GM23338 (cell line): ENCODE measurements at regions not wholly inside any gene's neighbourhood (a gene's known extent, or its start where the extent isn't known, plus 50 kb on each side); places are given as distances from the start of the nearest gene placed in this dataset.

Experiments
- ATAC-seq: fragments of 200-7000 bp; cut with Tn5 transposase; 3 replicates; pipeline ENCODE4 v1.9.1; 2020
- DNase-seq: peaks from one replicate; pipeline ENCODE4 v3.0.0-alpha.2; 2015; ENCODE audit warnings: low spot score
- H2AFZ ChIP-seq: fragments of 200-600 bp; sonication (generic); 2 replicates; pipeline ENCODE4 v1.8.0; 2016; ENCODE audit warnings: antibody characterized with exemption, mild to moderate bottlenecking, moderate library complexity
- H3F3A ChIP-seq: fragments of 200-600 bp; sonication (generic); replicated peaks from 2 replicates; pipeline ENCODE4 v1.8.0; 2017; ENCODE audit warnings: antibody characterized with exemption, mixed run types, low read depth
- H3K27ac ChIP-seq: fragments of 200-600 bp; sonication (generic); 2 replicates; pipeline ENCODE4 v1.6.1; 2016; ENCODE audit warnings: low read depth
- H3K27me3 ChIP-seq: fragments of 200-600 bp; sonication (generic); 2 replicates; pipeline ENCODE4 v1.8.0; 2016; ENCODE audit warnings: mild to moderate bottlenecking, mixed run types, moderate library complexity; ENCODE audit not compliant: insufficient read depth
- H3K36me3 ChIP-seq: fragments of 200-600 bp; sonication (generic); 2 replicates; pipeline ENCODE4 v1.8.0; 2016; ENCODE audit warnings: mild to moderate bottlenecking; ENCODE audit not compliant: insufficient read depth
- H3K4me1 ChIP-seq: fragments of 200-600 bp; sonication (generic); 2 replicates; pipeline ENCODE4 v1.8.0; 2016; ENCODE audit warnings: mild to moderate bottlenecking, moderate library complexity; ENCODE audit not compliant: insufficient read depth
- H3K4me2 ChIP-seq: fragments of 200-600 bp; sonication (generic); 2 replicates; pipeline ENCODE4 v1.7.1; 2017; ENCODE audit warnings: mixed run types
- H3K4me3 ChIP-seq: fragments of 200-600 bp; sonication (generic); 2 replicates; pipeline ENCODE4 v1.6.1; 2016; ENCODE audit warnings: mixed run types
- H3K79me2 ChIP-seq: fragments of 200-600 bp; sonication (generic); replicated peaks from 2 replicates; pipeline ENCODE4 v1.8.0; 2017; ENCODE audit warnings: mild to moderate bottlenecking; ENCODE audit not compliant: insufficient read depth
- H3K9me2 ChIP-seq: fragments of 200-600 bp; sonication (generic); 2 replicates; pipeline ENCODE4 v1.8.0; 2017; ENCODE audit not compliant: insufficient read depth
- H4K20me1 ChIP-seq: fragments of 200-600 bp; sonication (generic); replicated peaks from 2 replicates; pipeline ENCODE4 v1.8.0; 2017; ENCODE audit warnings: mild to moderate bottlenecking; ENCODE audit not compliant: insufficient read depth
- H3K27ac Mint-ChIP-seq: 2 replicates; pipeline ENCODE4 v1.8.0; 2020; ENCODE audit warnings: inconsistent platforms, mild to moderate bottlenecking, moderate library complexity, mixed read lengths
- H3K27me3 Mint-ChIP-seq: 3 replicates; pipeline ENCODE4 v1.8.0; 2022; ENCODE audit warnings: low read depth, mild to moderate bottlenecking, moderate library complexity, mixed read lengths, inconsistent platforms; ENCODE audit not compliant: insufficient read depth, poor library complexity
- H3K36me3 Mint-ChIP-seq: 3 replicates; pipeline ENCODE4 v1.8.0; 2021; ENCODE audit warnings: low read depth, mild to moderate bottlenecking, inconsistent platforms, moderate library complexity, mixed read lengths
- H3K4me1 Mint-ChIP-seq: 3 replicates; pipeline ENCODE4 v1.8.0; 2020; ENCODE audit warnings: mild to moderate bottlenecking, inconsistent platforms, mixed read lengths
- H3K4me3 Mint-ChIP-seq: 3 replicates; pipeline ENCODE4 v1.8.0; 2021; ENCODE audit warnings: moderate library complexity, mild to moderate bottlenecking, inconsistent platforms, mixed read lengths
- H3K9me3 Mint-ChIP-seq: 3 replicates; pipeline ENCODE4 v1.8.0; 2020; ENCODE audit warnings: moderate library complexity, mild to moderate bottlenecking, inconsistent platforms, mixed read lengths
- CREB1 ChIP-seq: fragments of 250-450 bp; sonication (Bioruptor Pico); IDR thresholded peaks from 2 replicates; pipeline ENCODE4 v1.5.0; 2020; ENCODE audit warnings: low read depth, mild to moderate bottlenecking, moderate library complexity
- CTCF ChIP-seq, 2 experiments: fragments of 200-600 bp in 1 of 2; sonication (generic) in 1 of 2; conservative IDR thresholded peaks; 2 replicates each; pipeline versions ENCODE4 v1.5.1 to v1.6.1; 2016 to 2017; ENCODE audit warnings: antibody characterized with exemption in 2 of 2, low read depth in 2 of 2, mild to moderate bottlenecking in 2 of 2, moderate library complexity in 1 of 2
- EZH2 ChIP-seq: fragments of 200-600 bp; sonication (generic); IDR thresholded peaks from one replicate; pipeline ENCODE4 v1.8.0; 2017; ENCODE audit warnings: antibody characterized with exemption, mild to moderate bottlenecking, low read depth; ENCODE audit not compliant: unreplicated experiment
- EZH2phosphoT487 ChIP-seq: fragments of 200-600 bp; sonication (generic); IDR thresholded peaks from one replicate; pipeline ENCODE4 v1.8.1; 2018; ENCODE audit warnings: antibody characterized with exemption; ENCODE audit not compliant: unreplicated experiment
- JUNB ChIP-seq: IDR thresholded peaks from one replicate; pipeline ENCODE4 v1.6.1; 2016; ENCODE audit warnings: antibody characterized with exemption; ENCODE audit not compliant: unreplicated experiment
- NANOG ChIP-seq: IDR thresholded peaks from 2 replicates; pipeline ENCODE4 v1.6.1; 2016; ENCODE audit warnings: antibody characterized with exemption, borderline replicate concordance
- POLR2AphosphoS5 ChIP-seq: IDR thresholded peaks from 2 replicates; pipeline ENCODE4 v1.6.1; 2016; ENCODE audit warnings: antibody characterized with exemption, low read depth
- STAT1 ChIP-seq: IDR thresholded peaks from one replicate; pipeline ENCODE4 v1.6.1; 2016; ENCODE audit warnings: antibody characterized with exemption; ENCODE audit not compliant: unreplicated experiment
- ZNF114 ChIP-seq: fragments of 250-450 bp; sonication (Bioruptor Pico); IDR thresholded peaks from 2 replicates; pipeline ENCODE4 v1.5.0; 2020; ENCODE audit warnings: mild to moderate bottlenecking, moderate library complexity
- ZNF331 ChIP-seq: fragments of 250-450 bp; sonication (Bioruptor Pico); IDR thresholded peaks from 2 replicates; pipeline ENCODE4 v1.5.0; 2020; ENCODE audit warnings: low read depth, mild to moderate bottlenecking, moderate library complexity
- ZNF462 ChIP-seq: fragments of 250-450 bp; sonication (Bioruptor Pico); IDR thresholded peaks from 2 replicates; pipeline ENCODE4 v1.5.0; 2020; ENCODE audit warnings: mild to moderate bottlenecking, moderate library complexity
- TF ChIP-seq, protein P1 (sequence below): IDR thresholded peaks from one replicate; pipeline ENCODE4 v1.6.1; 2018; ENCODE audit warnings: antibody characterized with exemption; ENCODE audit not compliant: unreplicated experiment

DNA sequence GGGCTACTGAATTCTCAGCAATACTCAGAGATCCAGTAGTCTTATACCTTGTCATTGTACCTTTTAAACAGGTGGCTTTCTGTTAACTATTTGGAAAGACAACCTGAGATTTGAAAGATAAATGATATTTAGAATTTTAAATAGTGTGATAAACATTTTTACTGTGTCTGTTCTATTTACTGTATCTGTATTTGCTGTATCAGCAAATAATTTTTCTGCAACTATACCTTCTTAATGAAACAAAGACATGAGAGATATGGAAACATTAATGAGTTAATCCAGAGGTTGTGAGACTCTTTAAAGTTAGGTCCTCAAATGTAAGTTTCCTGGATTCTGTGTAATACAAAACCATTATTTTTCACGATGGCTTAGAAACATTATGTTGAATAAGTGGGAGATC, 249.6 kb downstream of the CCDC59 start:
- Histone ChIP-seq H3F3A (no peaks in the 10 kb centered on the region), H3K79me2 (no peaks in the 10 kb centered on the region), H3K36me3 (no peaks in the 10 kb centered on the region), H2AFZ (peak overlapping the region; percentile 78; the same call in 1 of the 2 replicates), H4K20me1 (no peaks in the 10 kb centered on the region), H3K4me2 (no peak overlapping the region), H3K4me3 (no peak overlapping the region), H3K27me3 (no peaks in the 10 kb centered on the region), H3K4me1 (no peaks in the 10 kb centered on the region), H3K27ac (no peak overlapping the region), H3K9me2 (no peaks in the 10 kb centered on the region)
- no peak overlapping the region for H3K27ac Mint-ChIP-seq
- H3K4me1 Mint-ChIP-seq = no peaks in the 10 kb centered on the region
- ATAC-seq (no peak), DNase-seq (no peak)
- H3K9me3 Mint-ChIP-seq = no peaks in the 10 kb centered on the region
- TF ChIP-seq JUNB = no peak
- H3K4me3 Mint-ChIP-seq = no peak overlapping the region
- H3K27me3 Mint-ChIP-seq = no peaks in the 10 kb centered on the region
- H3K36me3 Mint-ChIP-seq = no peaks in the 10 kb centered on the region

DNA sequence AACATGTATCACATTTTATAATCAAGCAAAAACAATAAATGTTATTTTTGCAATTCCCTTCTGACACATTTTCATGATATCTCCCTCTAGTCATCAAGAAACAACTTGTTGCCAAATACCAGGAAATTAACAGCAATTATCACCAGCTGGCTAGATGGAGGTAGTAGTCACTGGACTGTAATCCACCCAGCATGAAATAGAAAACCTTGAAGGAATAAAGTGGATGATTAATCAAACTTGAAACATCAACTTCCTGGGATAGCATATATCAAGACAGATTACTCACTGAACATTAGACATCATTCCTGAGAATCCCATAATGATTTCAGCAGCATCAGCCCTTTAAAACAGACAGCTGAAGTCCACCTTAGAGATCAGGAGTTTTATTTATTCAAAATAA, 259.0 kb downstream of the CCDC59 start:
- no peaks in the 10 kb centered on the region; the same call in 2 of the 3 replicates for H3K9me3 Mint-ChIP-seq
- H3K4me3 Mint-ChIP-seq = no peak overlapping the region
- Histone ChIP-seq H3K4me3 (no peak overlapping the region), H3K9me2 (0 out of 2 replicates have a peak, but pooled peaks cover 6% of the 10 kb centered on the region), H3K27me3 (no peaks in the 10 kb centered on the region), H4K20me1 (no peaks in the 10 kb centered on the region), H3K27ac (no peak overlapping the region), H3K36me3 (no peaks in the 10 kb centered on the region), H3K4me2 (no peak overlapping the region), H3K79me2 (no peaks in the 10 kb centered on the region), H2AFZ (no peak overlapping the region), H3K4me1 (no peaks in the 10 kb centered on the region), H3F3A (no peaks in the 10 kb centered on the region)
- H3K36me3 Mint-ChIP-seq = 0 out of 3 replicates have a peak, but pooled peaks cover 2% of the 10 kb centered on the region
- DNase-seq = no peak
- ATAC-seq = no peak
- peaks cover 4% of the 10 kb centered on the region; the same call in 2 of the 3 replicates for H3K4me1 Mint-ChIP-seq
- H3K27ac Mint-ChIP-seq = no peak overlapping the region
- peaks cover 1% of the 10 kb centered on the region for H3K27me3 Mint-ChIP-seq
- TF ChIP-seq CTCF (conservative IDR thresholded peaks at IDR 0.05; ENCODE audit: low read depth in 2 of 2) = no peak
- TF ChIP-seq EZH2 = no peak
- TF ChIP-seq ZNF114 (CRISPR knock-in tag) = no peak
- TF ChIP-seq ZNF462 = no peak
- TF ChIP-seq ZNF331 (CRISPR knock-in tag) = no peak
- TF ChIP-seq POLR2AphosphoS5 = no peak
- TF ChIP-seq, protein P1, sequence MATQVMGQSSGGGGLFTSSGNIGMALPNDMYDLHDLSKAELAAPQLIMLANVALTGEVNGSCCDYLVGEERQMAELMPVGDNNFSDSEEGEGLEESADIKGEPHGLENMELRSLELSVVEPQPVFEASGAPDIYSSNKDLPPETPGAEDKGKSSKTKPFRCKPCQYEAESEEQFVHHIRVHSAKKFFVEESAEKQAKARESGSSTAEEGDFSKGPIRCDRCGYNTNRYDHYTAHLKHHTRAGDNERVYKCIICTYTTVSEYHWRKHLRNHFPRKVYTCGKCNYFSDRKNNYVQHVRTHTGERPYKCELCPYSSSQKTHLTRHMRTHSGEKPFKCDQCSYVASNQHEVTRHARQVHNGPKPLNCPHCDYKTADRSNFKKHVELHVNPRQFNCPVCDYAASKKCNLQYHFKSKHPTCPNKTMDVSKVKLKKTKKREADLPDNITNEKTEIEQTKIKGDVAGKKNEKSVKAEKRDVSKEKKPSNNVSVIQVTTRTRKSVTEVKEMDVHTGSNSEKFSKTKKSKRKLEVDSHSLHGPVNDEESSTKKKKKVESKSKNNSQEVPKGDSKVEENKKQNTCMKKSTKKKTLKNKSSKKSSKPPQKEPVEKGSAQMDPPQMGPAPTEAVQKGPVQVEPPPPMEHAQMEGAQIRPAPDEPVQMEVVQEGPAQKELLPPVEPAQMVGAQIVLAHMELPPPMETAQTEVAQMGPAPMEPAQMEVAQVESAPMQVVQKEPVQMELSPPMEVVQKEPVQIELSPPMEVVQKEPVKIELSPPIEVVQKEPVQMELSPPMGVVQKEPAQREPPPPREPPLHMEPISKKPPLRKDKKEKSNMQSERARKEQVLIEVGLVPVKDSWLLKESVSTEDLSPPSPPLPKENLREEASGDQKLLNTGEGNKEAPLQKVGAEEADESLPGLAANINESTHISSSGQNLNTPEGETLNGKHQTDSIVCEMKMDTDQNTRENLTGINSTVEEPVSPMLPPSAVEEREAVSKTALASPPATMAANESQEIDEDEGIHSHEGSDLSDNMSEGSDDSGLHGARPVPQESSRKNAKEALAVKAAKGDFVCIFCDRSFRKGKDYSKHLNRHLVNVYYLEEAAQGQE = no peak
- no peak for TF ChIP-seq NANOG
- no peak for TF ChIP-seq CREB1
- no peak for TF ChIP-seq JUNB
- no peak for TF ChIP-seq EZH2phosphoT487
- TF ChIP-seq STAT1 = no peak
